ENCODE measurements at regions not wholly inside any gene's neighbourhood (a gene's known extent, or its start where the extent isn't known, plus 50 kb on each side); places are given as distances from the start of the nearest gene placed in this dataset.

- DNase-seq = no peak
Observed at GRCh38 chr9:129352146-129352865, 174.2 kb upstream of the IER5L start.

GRCh38 chr9:129351642-129352145 is 173.6 kb upstream of the IER5L start:
- no peak for DNase-seq

- no peak for DNase-seq
Observed at GRCh38 chr9:129351058-129351641, 173.1 kb upstream of the IER5L start.

GRCh38 chr9:129350143-129350935 is 172.3 kb upstream of the IER5L start:
- DNase-seq = no peak

GRCh38 chr9:129349665-129349947 is 171.5 kb upstream of the IER5L start:
- no peak for DNase-seq

GRCh38 chr9:129348890-129349664 is 171.0 kb upstream of the IER5L start:
- no peak for DNase-seq

GRCh38 chr9:129347316-129348120 is 169.5 kb upstream of the IER5L start:
- peak in 1 of 2 donors; percentile 34 for DNase-seq

GRCh38 chr9:129346046-129346445 is 168.0 kb upstream of the IER5L start:
- DNase-seq = no peak

- no peak for DNase-seq
Observed at GRCh38 chr9:129344641-129345495, 166.8 kb upstream of the IER5L start.

- peak in 1 of 2 donors; percentile 82 for DNase-seq
Observed at GRCh38 chr9:129343424-129344375, 165.6 kb upstream of the IER5L start.

- no peak for DNase-seq
Observed at GRCh38 chr9:129342591-129343423, 164.7 kb upstream of the IER5L start.

- DNase-seq = no peak
Observed at GRCh38 chr9:129341987-129342348, 163.9 kb upstream of the IER5L start.

- no peak for DNase-seq
Observed at GRCh38 chr9:129341171-129341986, 163.3 kb upstream of the IER5L start.

- DNase-seq = no peak
Observed at GRCh38 chr9:129340427-129341170, 162.5 kb upstream of the IER5L start.

GRCh38 chr9:129339539-129340157 is 161.6 kb upstream of the IER5L start:
- DNase-seq = no peak

GRCh38 chr9:129338724-129339430 is 160.8 kb upstream of the IER5L start:
- DNase-seq = peak in 1 of 2 donors; percentile 30
